Lower leg skin (tissue), 3 donors: ENCODE measurements at regions not wholly inside any gene's neighbourhood (a gene's known extent, or its start where the extent isn't known, plus 50 kb on each side); places are given as distances from the start of the nearest gene placed in this dataset.

ENCODE experiments used
- CTCF ChIP-seq, 3 donors: fragments of 450-650 bp; IDR thresholded peaks; one replicate each; pipeline ENCODE4 v1.5.1; 2016; ENCODE audit warnings: antibody characterized with exemption in 3 of 3, mild to moderate bottlenecking in 3 of 3, moderate library complexity in 2 of 3
- POLR2A ChIP-seq, 2 donors: fragments of 450-650 bp; IDR thresholded peaks; one replicate each; pipeline ENCODE4 v1.6.1; 2016 to 2017; ENCODE audit warnings: antibody characterized with exemption in 2 of 2, mild to moderate bottlenecking in 1 of 2, moderate library complexity in 1 of 2

GRCh38 chr18:10020171-10020570 lies 106.4 kb downstream of the VAPA start:
- TF ChIP-seq CTCF (IDR thresholded peaks at IDR 0.05) (no peak), POLR2A (IDR thresholded peaks at IDR 0.05) (no peak)
